ENCODE measurements at regions not wholly inside any gene's neighbourhood (a gene's known extent, or its start where the extent isn't known, plus 50 kb on each side); places are given as distances from the start of the nearest gene placed in this dataset.

- TF ChIP-seq, protein P1, sequence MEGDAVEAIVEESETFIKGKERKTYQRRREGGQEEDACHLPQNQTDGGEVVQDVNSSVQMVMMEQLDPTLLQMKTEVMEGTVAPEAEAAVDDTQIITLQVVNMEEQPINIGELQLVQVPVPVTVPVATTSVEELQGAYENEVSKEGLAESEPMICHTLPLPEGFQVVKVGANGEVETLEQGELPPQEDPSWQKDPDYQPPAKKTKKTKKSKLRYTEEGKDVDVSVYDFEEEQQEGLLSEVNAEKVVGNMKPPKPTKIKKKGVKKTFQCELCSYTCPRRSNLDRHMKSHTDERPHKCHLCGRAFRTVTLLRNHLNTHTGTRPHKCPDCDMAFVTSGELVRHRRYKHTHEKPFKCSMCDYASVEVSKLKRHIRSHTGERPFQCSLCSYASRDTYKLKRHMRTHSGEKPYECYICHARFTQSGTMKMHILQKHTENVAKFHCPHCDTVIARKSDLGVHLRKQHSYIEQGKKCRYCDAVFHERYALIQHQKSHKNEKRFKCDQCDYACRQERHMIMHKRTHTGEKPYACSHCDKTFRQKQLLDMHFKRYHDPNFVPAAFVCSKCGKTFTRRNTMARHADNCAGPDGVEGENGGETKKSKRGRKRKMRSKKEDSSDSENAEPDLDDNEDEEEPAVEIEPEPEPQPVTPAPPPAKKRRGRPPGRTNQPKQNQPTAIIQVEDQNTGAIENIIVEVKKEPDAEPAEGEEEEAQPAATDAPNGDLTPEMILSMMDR (IDR thresholded peaks at IDR 0.05): no peak
- TF ChIP-seq POLR2A (IDR thresholded peaks at IDR 0.05): no peak
Observed at GRCh38 chr21:25501462-25501861, 105.8 kb downstream of the MRPL39 start.
